NCI-H510A (cell line): ENCODE measurements at regions not wholly inside any gene's neighbourhood (a gene's known extent, or its start where the extent isn't known, plus 50 kb on each side); places are given as distances from the start of the nearest gene placed in this dataset.
"Not testable (repeated sequence)": the region's sequence is repeated elsewhere in the genome, so short reads cannot be mapped to it uniquely, and the experiment has no call there.

Experiments used
- DNase-seq: peaks from one replicate; lab custom pipeline; 2025; lab: John Stamatoyannopoulos, UW

- DNase-seq: no peak
These were observed 166.1 kb upstream of the SEMA6A start for GRCh38 chr5:116740771-116741170.

GRCh38 chr5:116739571-116739970 lies 164.9 kb upstream of the SEMA6A start:
- no peak for DNase-seq

GRCh38 chr5:116738615-116739261 lies 164.1 kb upstream of the SEMA6A start:
- no peak for DNase-seq

GRCh38 chr5:116738239-116738614 lies 163.6 kb upstream of the SEMA6A start:
- DNase-seq: no peak

- DNase-seq: no peak
These were observed 162.0 kb upstream of the SEMA6A start for GRCh38 chr5:116736671-116737070.

GRCh38 chr5:116733991-116734975 lies 159.7 kb upstream of the SEMA6A start:
- DNase-seq: no peak

- no peak for DNase-seq
These were observed 158.0 kb upstream of the SEMA6A start for GRCh38 chr5:116732591-116732990.

- no peak for DNase-seq
These were observed 156.8 kb upstream of the SEMA6A start for GRCh38 chr5:116731432-116731831.

GRCh38 chr5:116730706-116731105 lies 156.1 kb upstream of the SEMA6A start:
- no peak for DNase-seq

- no peak for DNase-seq
These were observed 155.6 kb upstream of the SEMA6A start for GRCh38 chr5:116730185-116730584.

GRCh38 chr5:116727248-116727647 lies 152.6 kb upstream of the SEMA6A start:
- DNase-seq: no peak

GRCh38 chr5:116726180-116726579 lies 151.6 kb upstream of the SEMA6A start:
- not testable (repeated sequence) for DNase-seq

- no peak for DNase-seq
These were observed 150.3 kb upstream of the SEMA6A start for GRCh38 chr5:116724971-116725370.

- no peak for DNase-seq
These were observed 148.0 kb upstream of the SEMA6A start for GRCh38 chr5:116722651-116723050.

GRCh38 chr5:116719106-116719505 lies 144.5 kb upstream of the SEMA6A start:
- no peak for DNase-seq

GRCh38 chr5:116718317-116718716 lies 143.7 kb upstream of the SEMA6A start:
- no peak for DNase-seq

GRCh38 chr5:116709082-116709481 lies 134.5 kb upstream of the SEMA6A start:
- DNase-seq: no peak

- DNase-seq: not testable (repeated sequence)
These were observed 130.5 kb upstream of the SEMA6A start for GRCh38 chr5:116705121-116705519.

- DNase-seq: no peak
These were observed 129.3 kb upstream of the SEMA6A start for GRCh38 chr5:116703941-116704340.

GRCh38 chr5:116703328-116703727 lies 128.7 kb upstream of the SEMA6A start:
- no peak for DNase-seq

GRCh38 chr5:116702776-116703175 lies 128.2 kb upstream of the SEMA6A start:
- DNase-seq: no peak

GRCh38 chr5:116699332-116699731 lies 124.7 kb upstream of the SEMA6A start:
- no peak for DNase-seq

GRCh38 chr5:116696366-116696765 lies 121.7 kb upstream of the SEMA6A start:
- DNase-seq: no peak
